ENCODE measurements at regions not wholly inside any gene's neighbourhood (a gene's known extent, or its start where the extent isn't known, plus 50 kb on each side); places are given as distances from the start of the nearest gene placed in this dataset.

DNA sequence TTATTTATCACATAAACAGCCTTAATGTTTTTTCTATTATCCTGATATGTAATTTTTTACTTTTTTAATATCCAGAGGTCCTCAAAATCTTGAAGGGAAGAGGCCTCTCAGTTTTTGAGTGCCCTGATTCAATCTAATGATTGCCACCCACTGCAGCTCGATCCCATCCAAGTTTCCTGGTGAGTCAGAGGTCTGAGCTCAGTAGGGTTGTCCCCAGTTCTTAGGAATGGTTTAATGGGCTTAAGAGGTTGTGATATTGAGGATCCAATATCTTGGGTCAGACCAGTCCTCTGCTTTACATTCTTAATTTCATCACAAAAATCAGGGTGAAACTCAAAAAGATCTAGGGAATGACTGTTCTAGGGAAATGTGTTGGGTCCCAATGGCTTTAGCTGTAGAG is 238.5 kb downstream of the NSUN3 start:
- no peak for TF ChIP-seq FOXJ3 (CRISPR knock-in tag; IDR thresholded peaks at IDR 0.05; ENCODE audit: borderline replicate concordance)
- TF ChIP-seq NFE2L1 (CRISPR knock-in tag; IDR thresholded peaks at IDR 0.05): no peak

Measured in WTC11 (cell line).